GM12874 (cell line): ENCODE measurements at regions not wholly inside any gene's neighbourhood (a gene's known extent, or its start where the extent isn't known, plus 50 kb on each side); places are given as distances from the start of the nearest gene placed in this dataset.

Experiments
- CTCF ChIP-seq: IDR thresholded peaks from 2 replicates; pipeline ENCODE4 v1.5.1; 2011; ENCODE audit warnings: low read depth, mild to moderate bottlenecking, control low read depth, low read length, moderate library complexity; ENCODE audit not compliant: insufficient read depth

DNA sequence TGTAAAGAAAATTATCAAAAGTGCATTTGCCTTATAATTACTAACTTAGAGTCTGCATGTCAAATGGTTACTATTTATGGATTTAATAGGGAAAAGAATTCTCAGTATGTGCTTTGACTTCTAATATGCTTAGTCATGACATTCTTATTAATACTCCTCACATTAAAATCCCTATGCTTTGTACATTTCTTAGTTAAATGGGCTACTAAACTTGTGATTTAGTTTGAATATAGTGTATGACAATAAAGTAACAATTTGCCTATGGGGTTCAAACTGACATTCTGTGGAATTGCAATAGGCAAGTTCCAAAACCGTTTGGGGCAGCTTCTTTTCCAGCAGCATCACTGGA is 361.9 kb upstream of the TMTC1 start:
- no peak for TF ChIP-seq CTCF

DNA sequence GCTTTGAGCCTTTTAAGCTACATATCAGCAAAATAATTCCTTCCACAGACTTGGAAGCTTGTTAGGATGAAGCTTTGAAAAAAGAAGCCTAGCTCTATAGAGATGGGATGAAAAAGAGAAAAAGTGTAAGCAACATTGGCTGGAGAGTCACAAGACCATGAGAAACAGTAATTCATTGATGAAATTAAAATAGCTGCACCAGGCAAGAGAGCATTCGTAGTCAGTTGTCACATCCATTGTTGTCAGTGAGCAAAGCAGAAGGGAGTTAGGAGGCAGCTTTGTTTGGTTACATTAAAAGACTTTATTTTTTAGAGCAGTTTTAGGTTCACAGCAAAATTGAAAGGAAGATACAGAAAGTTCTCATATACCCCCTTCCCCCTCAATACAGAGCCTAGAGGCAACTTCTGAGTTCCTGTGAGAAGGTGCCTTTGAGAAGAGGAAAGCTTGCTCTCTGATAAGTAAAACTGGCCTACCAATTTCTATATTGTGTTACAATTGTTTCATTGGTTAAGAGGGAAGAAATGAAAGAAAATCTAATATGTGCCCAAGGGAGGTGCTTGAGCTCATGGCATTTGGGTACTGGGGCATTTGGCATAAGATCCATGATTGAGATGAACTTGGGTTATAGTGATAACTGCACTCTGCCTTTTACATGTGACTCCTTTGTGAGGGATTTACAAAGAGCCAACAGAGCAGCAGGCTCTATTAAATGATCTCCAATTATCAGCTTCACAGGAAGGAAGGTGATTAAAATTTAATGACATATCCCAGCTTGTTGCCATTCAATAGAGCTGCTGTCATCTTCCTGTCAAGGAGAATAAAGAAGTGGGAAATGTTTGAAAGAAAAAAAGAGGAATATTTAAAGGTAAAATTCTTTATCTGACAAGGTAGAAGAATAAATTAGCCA is 361.3 kb upstream of the TMTC1 start:
- no peak for TF ChIP-seq CTCF

GRCh38 chr12:30142301-30142700 is 358.6 kb upstream of the TMTC1 start:
- no peak for TF ChIP-seq CTCF

- TF ChIP-seq CTCF = no peak
Observed at GRCh38 chr12:30138483-30138882, 354.7 kb upstream of the TMTC1 start.

GRCh38 chr12:30136696-30137095 is 353.0 kb upstream of the TMTC1 start:
- no peak for TF ChIP-seq CTCF

GRCh38 chr12:30135776-30136175 is 352.0 kb upstream of the TMTC1 start:
- no peak for TF ChIP-seq CTCF

GRCh38 chr12:30134229-30134628 is 350.5 kb upstream of the TMTC1 start:
- no peak for TF ChIP-seq CTCF
